H1 (cell line): ENCODE measurements at regions not wholly inside any gene's neighbourhood (a gene's known extent, or its start where the extent isn't known, plus 50 kb on each side); places are given as distances from the start of the nearest gene placed in this dataset.

Source experiments
- ASH2L ChIP-seq: fragments of 200-600, 300-600 bp; sonication (generic); IDR thresholded peaks from one replicate; pipeline ENCODE4 v1.7.1; 2017; ENCODE audit warnings: low read length
- BRCA1 ChIP-seq: IDR thresholded peaks from 2 replicates; pipeline ENCODE4 v1.6.1; 2012; ENCODE audit warnings: low read depth, low read length, improper control_type of control experiment
- EGR1 ChIP-seq: IDR thresholded peaks from 2 replicates; pipeline ENCODE4 v1.6.1; 2011; ENCODE audit warnings: low read depth, low read length, borderline replicate concordance
- GABPA ChIP-seq: IDR thresholded peaks from 2 replicates; pipeline ENCODE4 v1.6.1; 2011; ENCODE audit warnings: mild to moderate bottlenecking, low read length, moderate library complexity, borderline replicate concordance; ENCODE audit not compliant: insufficient read depth
- JUND ChIP-seq: IDR thresholded peaks from 2 replicates; pipeline ENCODE4 v1.6.1; 2011; ENCODE audit warnings: mild to moderate bottlenecking, improper control_type of control experiment, low read length
- MAFK ChIP-seq: IDR thresholded peaks from 2 replicates; pipeline ENCODE4 v1.6.1; 2012; ENCODE audit warnings: low read depth, mild to moderate bottlenecking, improper control_type of control experiment, low read length
- RFX5 ChIP-seq: IDR thresholded peaks from 2 replicates; pipeline ENCODE4 v1.6.1; 2011; ENCODE audit warnings: low read depth, low read length, improper control_type of control experiment, borderline replicate concordance
- SP1 ChIP-seq: IDR thresholded peaks from 2 replicates; pipeline ENCODE4 v1.6.1; 2011; ENCODE audit warnings: low read depth, low read length
- SUZ12 ChIP-seq: fragments of 200-600 bp; sonication (generic); IDR thresholded peaks from 2 replicates; pipeline ENCODE4 v1.6.1; 2012; ENCODE audit warnings: mild to moderate bottlenecking, inconsistent platforms, low read length, moderate library complexity, mixed read lengths
- TEAD4 ChIP-seq: IDR thresholded peaks from 2 replicates; pipeline ENCODE4 v1.6.1; 2012; ENCODE audit warnings: low read depth, low read length, inconsistent platforms, mixed read lengths
- YY1 ChIP-seq: IDR thresholded peaks from 2 replicates; pipeline ENCODE4 v1.6.1; 2011; ENCODE audit warnings: low read depth, mild to moderate bottlenecking, low read length
- TF ChIP-seq, protein P1 (sequence below): fragments of 300-600 bp; sonication (generic); IDR thresholded peaks from 2 replicates; pipeline ENCODE4 v1.7.1; 2012; ENCODE audit warnings: low read length, moderate library complexity, mild to moderate bottlenecking, inconsistent platforms; ENCODE audit not compliant: insufficient replicate concordance

DNA sequence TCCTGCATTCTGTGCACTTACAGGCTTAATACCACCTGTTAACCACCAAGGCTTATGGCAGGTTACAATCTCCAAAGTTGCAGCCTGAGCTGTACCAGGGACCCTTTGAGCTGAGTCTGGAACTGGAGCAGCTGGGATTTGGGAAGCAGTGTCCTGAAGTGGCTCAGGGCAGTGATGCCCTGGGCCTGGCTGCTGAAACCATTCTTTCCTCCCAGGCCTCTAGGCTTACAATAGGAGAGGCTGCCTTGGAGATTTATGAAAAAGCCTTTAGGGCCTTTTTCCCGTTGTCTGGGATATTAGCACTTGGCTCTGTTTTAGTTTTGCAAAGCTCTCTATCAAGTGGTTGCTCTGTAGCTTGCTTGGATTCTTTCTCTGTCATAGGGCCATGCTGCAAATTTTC, 154.3 kb upstream of the CASK start (continued):
- TF ChIP-seq, protein P1, sequence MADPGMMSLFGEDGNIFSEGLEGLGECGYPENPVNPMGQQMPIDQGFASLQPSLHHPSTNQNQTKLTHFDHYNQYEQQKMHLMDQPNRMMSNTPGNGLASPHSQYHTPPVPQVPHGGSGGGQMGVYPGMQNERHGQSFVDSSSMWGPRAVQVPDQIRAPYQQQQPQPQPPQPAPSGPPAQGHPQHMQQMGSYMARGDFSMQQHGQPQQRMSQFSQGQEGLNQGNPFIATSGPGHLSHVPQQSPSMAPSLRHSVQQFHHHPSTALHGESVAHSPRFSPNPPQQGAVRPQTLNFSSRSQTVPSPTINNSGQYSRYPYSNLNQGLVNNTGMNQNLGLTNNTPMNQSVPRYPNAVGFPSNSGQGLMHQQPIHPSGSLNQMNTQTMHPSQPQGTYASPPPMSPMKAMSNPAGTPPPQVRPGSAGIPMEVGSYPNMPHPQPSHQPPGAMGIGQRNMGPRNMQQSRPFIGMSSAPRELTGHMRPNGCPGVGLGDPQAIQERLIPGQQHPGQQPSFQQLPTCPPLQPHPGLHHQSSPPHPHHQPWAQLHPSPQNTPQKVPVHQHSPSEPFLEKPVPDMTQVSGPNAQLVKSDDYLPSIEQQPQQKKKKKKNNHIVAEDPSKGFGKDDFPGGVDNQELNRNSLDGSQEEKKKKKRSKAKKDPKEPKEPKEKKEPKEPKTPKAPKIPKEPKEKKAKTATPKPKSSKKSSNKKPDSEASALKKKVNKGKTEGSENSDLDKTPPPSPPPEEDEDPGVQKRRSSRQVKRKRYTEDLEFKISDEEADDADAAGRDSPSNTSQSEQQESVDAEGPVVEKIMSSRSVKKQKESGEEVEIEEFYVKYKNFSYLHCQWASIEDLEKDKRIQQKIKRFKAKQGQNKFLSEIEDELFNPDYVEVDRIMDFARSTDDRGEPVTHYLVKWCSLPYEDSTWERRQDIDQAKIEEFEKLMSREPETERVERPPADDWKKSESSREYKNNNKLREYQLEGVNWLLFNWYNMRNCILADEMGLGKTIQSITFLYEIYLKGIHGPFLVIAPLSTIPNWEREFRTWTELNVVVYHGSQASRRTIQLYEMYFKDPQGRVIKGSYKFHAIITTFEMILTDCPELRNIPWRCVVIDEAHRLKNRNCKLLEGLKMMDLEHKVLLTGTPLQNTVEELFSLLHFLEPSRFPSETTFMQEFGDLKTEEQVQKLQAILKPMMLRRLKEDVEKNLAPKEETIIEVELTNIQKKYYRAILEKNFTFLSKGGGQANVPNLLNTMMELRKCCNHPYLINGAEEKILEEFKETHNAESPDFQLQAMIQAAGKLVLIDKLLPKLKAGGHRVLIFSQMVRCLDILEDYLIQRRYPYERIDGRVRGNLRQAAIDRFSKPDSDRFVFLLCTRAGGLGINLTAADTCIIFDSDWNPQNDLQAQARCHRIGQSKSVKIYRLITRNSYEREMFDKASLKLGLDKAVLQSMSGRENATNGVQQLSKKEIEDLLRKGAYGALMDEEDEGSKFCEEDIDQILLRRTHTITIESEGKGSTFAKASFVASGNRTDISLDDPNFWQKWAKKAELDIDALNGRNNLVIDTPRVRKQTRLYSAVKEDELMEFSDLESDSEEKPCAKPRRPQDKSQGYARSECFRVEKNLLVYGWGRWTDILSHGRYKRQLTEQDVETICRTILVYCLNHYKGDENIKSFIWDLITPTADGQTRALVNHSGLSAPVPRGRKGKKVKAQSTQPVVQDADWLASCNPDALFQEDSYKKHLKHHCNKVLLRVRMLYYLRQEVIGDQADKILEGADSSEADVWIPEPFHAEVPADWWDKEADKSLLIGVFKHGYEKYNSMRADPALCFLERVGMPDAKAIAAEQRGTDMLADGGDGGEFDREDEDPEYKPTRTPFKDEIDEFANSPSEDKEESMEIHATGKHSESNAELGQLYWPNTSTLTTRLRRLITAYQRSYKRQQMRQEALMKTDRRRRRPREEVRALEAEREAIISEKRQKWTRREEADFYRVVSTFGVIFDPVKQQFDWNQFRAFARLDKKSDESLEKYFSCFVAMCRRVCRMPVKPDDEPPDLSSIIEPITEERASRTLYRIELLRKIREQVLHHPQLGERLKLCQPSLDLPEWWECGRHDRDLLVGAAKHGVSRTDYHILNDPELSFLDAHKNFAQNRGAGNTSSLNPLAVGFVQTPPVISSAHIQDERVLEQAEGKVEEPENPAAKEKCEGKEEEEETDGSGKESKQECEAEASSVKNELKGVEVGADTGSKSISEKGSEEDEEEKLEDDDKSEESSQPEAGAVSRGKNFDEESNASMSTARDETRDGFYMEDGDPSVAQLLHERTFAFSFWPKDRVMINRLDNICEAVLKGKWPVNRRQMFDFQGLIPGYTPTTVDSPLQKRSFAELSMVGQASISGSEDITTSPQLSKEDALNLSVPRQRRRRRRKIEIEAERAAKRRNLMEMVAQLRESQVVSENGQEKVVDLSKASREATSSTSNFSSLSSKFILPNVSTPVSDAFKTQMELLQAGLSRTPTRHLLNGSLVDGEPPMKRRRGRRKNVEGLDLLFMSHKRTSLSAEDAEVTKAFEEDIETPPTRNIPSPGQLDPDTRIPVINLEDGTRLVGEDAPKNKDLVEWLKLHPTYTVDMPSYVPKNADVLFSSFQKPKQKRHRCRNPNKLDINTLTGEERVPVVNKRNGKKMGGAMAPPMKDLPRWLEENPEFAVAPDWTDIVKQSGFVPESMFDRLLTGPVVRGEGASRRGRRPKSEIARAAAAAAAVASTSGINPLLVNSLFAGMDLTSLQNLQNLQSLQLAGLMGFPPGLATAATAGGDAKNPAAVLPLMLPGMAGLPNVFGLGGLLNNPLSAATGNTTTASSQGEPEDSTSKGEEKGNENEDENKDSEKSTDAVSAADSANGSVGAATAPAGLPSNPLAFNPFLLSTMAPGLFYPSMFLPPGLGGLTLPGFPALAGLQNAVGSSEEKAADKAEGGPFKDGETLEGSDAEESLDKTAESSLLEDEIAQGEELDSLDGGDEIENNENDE, result no peak
- TF ChIP-seq GABPA (no peak), BRCA1 (no peak), YY1 (no peak), MAFK (no peak), EGR1 (no peak), SUZ12 (no peak), JUND (no peak), TEAD4 (no peak), ASH2L (no peak), SP1 (no peak), RFX5 (no peak)
- TF ChIP-seq, all 59 proteins: peak for 0
